ENCODE measurements at regions not wholly inside any gene's neighbourhood (a gene's known extent, or its start where the extent isn't known, plus 50 kb on each side); places are given as distances from the start of the nearest gene placed in this dataset.

DNA sequence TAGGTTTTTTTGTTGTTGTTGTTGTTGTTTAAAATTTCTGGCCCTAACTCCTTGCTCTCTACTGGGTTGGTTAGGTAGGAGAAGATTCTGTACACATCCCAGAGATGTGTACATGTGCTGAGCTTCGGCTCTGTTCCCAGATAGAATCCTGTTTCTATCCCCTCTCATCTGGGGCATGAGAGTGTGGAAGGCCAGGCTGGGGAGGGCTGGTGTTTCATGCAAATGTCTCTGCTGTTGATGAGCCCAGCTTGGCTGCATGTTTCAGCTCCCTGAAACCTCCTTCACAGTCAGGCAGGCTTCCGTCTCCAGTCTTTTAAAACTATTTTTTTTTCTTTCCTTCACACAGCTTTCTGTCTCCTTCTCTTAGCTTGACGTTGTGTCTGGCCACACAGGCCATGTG is 526.9 kb upstream of the KLF4 start:
- TF ChIP-seq CTCF (IDR thresholded peaks at IDR 0.05) (no peak), EP300 (IDR thresholded peaks at IDR 0.05; ENCODE audit: low read depth) (no peak), POLR2AphosphoS5 (IDR thresholded peaks at IDR 0.05) (no peak), POLR2A (IDR thresholded peaks at IDR 0.05) (no peak)
- in situ Hi-C loops (cut with MboI; ENCODE audit: low pct_ligation_motif_present in 1 of 4, low pct_unique_long_range_greater_than_20kb in 1 of 4, low sequenced_read_pairs in 3 of 4): no loop called here
- H3K27me3 ChIP-seq: no peaks in the 10 kb centered on the region
- no peak for DNase-seq
- WGBS, 2 donors (ENCODE audit: low coverage in 1 of 2): 72 to 90% methylated on average over 3 of the region's 3 CpGs
- H3K36me3 ChIP-seq: no peaks in the 10 kb centered on the region
- no peaks in the 10 kb centered on the region for H3K4me1 ChIP-seq
- no peaks in the 10 kb centered on the region for H3K9me3 ChIP-seq
- H3K27ac ChIP-seq: no peak overlapping the region
- H3K4me3 ChIP-seq: no peak overlapping the region
- intact Hi-C loops (cut with DNase I; ENCODE audit: low total_unique reads): no loop called here

DNA sequence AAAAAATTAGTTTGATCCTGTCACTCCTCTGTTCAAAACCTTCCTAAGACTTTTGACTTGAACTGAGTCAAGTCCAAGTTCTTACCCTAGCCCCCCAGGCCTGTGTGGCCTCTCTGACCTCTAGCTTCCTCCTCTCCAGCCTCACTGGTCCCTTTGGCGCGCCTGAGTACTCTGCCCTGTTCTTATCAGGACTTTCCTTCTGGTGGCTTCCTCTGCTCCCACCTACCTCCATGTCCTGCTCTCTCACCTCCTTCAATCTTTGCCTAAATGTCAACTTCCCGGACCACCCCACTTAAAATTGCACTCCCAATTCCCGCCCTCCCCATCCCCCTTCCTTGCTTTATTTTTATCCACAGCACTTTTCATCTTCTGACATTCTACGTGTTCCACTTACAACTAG is 526.1 kb upstream of the KLF4 start:
- no peak overlapping the region for H3K27ac ChIP-seq
- H3K4me1 ChIP-seq: no peaks in the 10 kb centered on the region
- H3K27me3 ChIP-seq: no peaks in the 10 kb centered on the region
- no peak overlapping the region for H3K4me3 ChIP-seq
- no peak for DNase-seq
- intact Hi-C loops (cut with DNase I; ENCODE audit: low total_unique reads) (no loop called here), in situ Hi-C loops (cut with MboI; ENCODE audit: low pct_ligation_motif_present in 1 of 4, low pct_unique_long_range_greater_than_20kb in 1 of 4, low sequenced_read_pairs in 3 of 4) (no loop called here)
- no peaks in the 10 kb centered on the region for H3K9me3 ChIP-seq
- WGBS, 2 donors (ENCODE audit: low coverage in 1 of 2): 88 to 98% methylated on average over 5 of the region's 5 CpGs
- no peaks in the 10 kb centered on the region for H3K36me3 ChIP-seq
- no peak for TF ChIP-seq POLR2A (IDR thresholded peaks at IDR 0.05)
- no peak for TF ChIP-seq EP300 (IDR thresholded peaks at IDR 0.05; ENCODE audit: low read depth)
- TF ChIP-seq POLR2AphosphoS5 (IDR thresholded peaks at IDR 0.05): no peak
- no peak for TF ChIP-seq CTCF (IDR thresholded peaks at IDR 0.05)

- DNase-seq: no peak
- in situ Hi-C loops (cut with MboI; ENCODE audit: low pct_ligation_motif_present in 1 of 4, low pct_unique_long_range_greater_than_20kb in 1 of 4, low sequenced_read_pairs in 3 of 4): no loop called here
- TF ChIP-seq EP300 (IDR thresholded peaks at IDR 0.05; ENCODE audit: low read depth): no peak
- no peak for TF ChIP-seq POLR2AphosphoS5 (IDR thresholded peaks at IDR 0.05)
- no peak for TF ChIP-seq CTCF (IDR thresholded peaks at IDR 0.05)
- no peak for TF ChIP-seq POLR2A (IDR thresholded peaks at IDR 0.05)
- Histone ChIP-seq H3K27me3 (no peaks in the 10 kb centered on the region), H3K27ac (no peak overlapping the region), H3K4me1 (no peaks in the 10 kb centered on the region), H3K4me3 (no peak overlapping the region), H3K36me3 (no peaks in the 10 kb centered on the region), H3K9me3 (no peaks in the 10 kb centered on the region)
- intact Hi-C loops (cut with DNase I; ENCODE audit: low total_unique reads): no loop called here
- 81 to 100% methylated on average over 2 of the region's 2 CpGs for WGBS, 2 donors (ENCODE audit: low coverage in 1 of 2)
Observed at GRCh38 chr9:108014353-108014752, 524.8 kb upstream of the KLF4 start.

DNA sequence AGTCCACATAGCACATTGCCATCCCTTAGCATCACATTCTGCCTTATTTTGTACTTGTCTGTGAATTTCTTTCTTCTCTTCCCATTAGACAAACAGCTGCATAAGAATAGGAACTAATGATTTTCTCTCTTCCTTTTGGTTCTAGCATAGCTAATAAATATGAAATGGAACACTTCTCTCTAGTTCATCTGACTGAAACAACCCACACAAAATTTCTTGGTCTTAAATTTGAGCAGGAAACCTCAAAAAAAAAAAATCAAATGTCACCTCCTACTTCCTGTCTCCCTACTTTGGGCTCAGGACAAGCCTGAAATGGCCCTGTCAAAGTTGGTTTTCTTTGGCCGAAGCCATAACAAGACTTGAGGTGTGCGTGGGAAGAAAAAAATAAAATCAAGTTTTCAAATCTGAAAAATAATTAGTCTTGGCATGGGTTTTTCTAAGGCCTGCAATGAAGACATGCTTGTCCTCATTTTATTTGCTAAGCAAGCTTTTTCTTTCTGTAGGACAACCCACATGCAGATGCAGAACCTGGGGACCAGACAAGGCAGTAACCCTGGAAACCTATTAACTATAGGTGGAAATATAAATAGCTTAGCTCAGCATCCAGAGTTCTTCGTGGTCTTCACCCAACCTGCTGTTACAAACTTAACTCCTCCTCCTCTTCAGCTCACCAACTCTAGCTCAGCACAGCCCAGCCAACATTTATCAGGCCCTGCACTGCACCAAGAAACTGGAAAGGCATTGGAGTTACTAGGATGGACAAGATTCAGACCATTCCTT is 523.5 kb upstream of the KLF4 start:
- no peaks in the 10 kb centered on the region for H3K4me1 ChIP-seq
- H3K9me3 ChIP-seq: no peaks in the 10 kb centered on the region
- TF ChIP-seq CTCF (IDR thresholded peaks at IDR 0.05) (no peak), EP300 (IDR thresholded peaks at IDR 0.05; ENCODE audit: low read depth) (no peak), POLR2AphosphoS5 (IDR thresholded peaks at IDR 0.05) (no peak), POLR2A (IDR thresholded peaks at IDR 0.05) (no peak)
- H3K4me3 ChIP-seq: no peak overlapping the region
- no peak overlapping the region for H3K27ac ChIP-seq
- no peaks in the 10 kb centered on the region for H3K36me3 ChIP-seq
- no peaks in the 10 kb centered on the region for H3K27me3 ChIP-seq
- in situ Hi-C loops (cut with MboI; ENCODE audit: low pct_ligation_motif_present in 1 of 4, low pct_unique_long_range_greater_than_20kb in 1 of 4, low sequenced_read_pairs in 3 of 4): no loop called here
- intact Hi-C loops (cut with DNase I; ENCODE audit: low total_unique reads): no loop called here
- WGBS, 2 donors (ENCODE audit: low coverage in 1 of 2): 55 to 95% methylated on average over 2 to 3 of the region's 3 CpGs
- no peak for DNase-seq

Measured in transverse colon (tissue), 4 donors.